ENCODE measurements at regions not wholly inside any gene's neighbourhood (a gene's known extent, or its start where the extent isn't known, plus 50 kb on each side); places are given as distances from the start of the nearest gene placed in this dataset.
A peak's percentile ranks its signal among the peaks of the same experiment; 100 is the strongest.

DNA sequence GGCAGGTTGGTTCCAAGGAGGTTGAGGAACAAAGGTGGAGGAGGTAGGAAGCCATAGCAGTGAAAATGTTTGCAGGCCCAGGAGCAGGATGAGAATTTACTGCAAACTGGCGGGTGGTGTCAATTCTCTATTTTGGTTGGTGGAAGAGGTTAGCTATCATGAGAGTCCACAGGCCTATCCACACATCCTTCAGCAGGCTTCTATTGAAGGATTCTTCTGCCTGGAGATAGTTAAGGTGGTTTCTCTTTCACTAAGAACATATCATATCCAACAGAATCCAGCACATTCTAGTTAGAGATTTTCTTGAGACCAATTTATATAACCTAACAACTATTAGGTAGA is 68.9 kb upstream of the DYRK2 start:
- DNase-seq (ENCODE audit: low read depth) = no peak

DNA sequence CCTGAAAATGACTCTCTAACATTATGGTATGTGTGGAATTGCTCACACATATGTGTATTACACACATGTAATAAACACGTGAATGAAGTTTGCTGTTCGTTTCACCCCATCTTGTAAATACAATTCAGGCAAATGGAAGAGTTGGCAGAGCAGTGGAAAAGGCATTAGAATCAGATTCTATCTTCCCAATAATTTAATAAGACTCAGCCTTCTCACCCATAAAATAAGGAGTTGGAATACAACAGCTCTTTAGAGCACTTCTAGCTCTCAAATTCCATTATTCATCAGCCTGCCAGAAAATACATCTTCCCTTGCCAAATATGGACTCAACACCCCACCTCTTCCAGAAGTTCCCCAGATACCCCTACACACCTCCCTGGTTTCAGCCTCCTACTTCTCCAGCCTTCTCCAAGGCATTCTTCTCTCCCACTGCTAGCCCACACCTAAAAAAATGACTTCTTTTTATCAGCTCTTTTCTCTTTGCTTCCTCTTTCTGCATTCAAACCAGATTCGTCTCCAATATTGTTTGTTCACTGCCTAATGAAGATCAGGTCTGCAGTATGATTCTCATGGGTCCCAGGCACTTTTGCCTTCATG is 66.2 kb upstream of the DYRK2 start:
- no peak for DNase-seq (ENCODE audit: low read depth)

DNA sequence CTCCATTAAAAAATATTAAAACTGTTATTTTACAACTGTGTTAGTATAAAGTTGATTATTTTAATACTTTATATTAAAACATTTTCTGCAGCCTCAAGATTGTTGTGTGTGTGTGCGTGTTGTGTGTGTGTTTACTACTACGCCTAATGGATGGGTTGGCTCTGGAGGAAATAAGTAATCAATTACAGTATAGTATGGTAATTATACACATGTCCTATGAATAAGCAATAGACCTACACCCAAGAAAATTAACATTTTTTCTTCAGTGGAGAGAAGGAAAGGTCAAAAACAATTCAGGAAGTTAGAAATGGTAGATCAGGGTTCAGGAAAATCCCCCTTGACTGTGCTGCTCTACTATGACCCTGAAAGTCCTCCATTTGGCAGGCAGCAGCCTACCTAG is 65.7 kb upstream of the DYRK2 start:
- no peak for DNase-seq (ENCODE audit: low read depth)

DNA sequence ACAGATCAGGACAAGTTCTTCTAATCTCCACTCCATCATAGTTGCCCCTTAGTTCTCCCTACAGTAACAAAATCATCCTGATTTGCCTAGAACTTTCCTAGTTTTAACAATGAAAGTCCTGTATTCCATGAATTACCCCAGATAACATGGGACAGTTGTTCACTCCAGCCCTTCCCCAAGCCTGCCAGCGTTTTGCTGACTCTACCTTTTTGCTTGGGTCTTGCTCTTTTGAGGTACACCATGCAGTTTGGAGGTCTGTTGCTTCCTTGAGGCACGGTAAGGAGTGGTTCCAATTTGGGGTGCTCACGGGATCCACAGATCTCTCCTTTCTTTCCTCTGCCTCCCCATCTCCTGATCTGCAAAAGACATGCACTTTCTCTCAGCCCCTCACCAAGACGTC is 61.6 kb upstream of the DYRK2 start:
- no peak for DNase-seq (ENCODE audit: low read depth)

DNA sequence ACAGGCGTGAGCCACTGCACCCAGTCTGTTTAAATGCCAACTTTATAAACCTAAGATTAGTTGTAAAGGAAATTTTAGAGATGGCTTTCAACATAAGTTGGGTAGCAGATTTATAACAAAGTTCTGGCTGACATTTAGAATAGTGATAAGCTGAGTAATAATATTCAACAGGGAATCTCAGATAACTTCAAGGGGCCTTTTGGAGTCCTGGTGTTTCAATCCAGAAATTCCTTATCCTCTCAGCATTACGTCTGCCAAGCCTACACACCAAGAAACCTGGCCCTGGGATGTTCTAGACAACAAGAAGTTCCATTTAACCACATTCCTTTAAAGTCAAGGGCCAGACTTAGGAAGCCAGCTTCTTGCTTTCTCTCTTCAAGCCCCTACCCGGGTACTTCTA is 59.5 kb upstream of the DYRK2 start:
- no peak for DNase-seq (ENCODE audit: low read depth)

DNA sequence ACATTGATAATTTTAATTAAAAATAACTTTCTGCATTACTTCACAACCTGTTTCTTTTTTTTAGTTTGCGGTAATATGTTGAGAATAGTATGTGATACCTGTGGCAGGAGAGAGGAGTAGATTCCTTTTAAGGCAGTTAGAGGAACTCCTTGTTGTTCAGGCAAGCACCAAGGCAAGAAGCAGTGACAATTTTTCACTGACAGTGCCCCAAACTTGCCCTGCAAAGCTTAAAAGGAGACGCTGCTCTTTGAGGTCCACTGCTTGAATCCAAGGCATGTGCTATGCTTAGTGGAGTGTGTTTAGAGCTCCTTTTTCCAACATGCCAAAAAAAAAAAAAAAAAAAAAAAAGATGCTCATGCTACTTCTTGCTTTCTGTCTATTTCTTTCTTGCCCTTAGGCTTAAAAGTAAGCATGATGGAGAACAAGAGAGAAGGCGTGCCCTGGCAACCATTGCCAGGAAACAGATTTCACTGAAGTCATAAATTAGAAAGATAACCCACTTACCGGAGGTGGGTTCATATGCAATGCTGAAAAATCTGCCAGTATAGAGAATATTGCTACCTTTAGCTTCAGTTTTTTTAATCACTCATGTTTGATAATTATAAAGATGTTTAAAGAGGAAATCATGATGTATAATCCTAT is 58.3 kb upstream of the DYRK2 start:
- no peak for DNase-seq (ENCODE audit: low read depth)

DNA sequence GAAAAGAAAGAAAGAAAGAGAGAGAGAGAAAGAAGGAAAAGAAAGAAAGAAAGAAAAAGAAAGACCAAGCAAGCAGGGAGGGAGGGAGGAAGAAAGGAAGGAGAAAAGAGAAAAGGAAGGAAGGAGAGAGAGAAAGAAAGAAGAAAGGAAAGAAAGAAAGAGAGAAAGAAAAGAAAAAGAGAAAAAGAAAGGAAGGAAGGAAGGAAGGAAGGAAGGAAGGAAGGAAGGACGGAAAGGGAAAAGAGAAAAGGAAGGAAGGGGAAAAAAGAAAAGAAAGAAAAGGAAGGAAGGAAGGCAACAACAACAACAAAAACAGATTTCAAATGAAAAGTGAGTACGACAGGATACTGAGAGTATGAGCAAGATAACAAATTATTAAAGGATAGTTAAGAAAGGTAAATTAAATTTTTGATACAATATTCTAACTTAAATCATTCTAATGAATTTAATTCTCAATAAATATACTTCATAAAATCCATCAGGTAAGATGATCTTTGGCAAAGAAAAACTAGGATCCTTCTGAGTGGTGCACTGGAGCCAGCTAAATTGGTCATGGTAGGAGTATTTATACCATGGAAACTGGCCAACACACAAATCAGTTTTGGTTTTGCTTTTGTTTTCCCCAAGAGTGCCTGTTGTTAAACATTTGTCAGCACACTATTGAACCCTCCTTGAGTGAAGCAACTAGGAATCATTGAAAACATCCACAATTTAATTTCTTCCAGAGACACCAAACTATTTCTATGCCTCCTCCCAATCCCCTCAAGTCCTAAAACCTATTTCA is 56.1 kb upstream of the DYRK2 start:
- peak; percentile 74 for DNase-seq (ENCODE audit: low read depth)

DNA sequence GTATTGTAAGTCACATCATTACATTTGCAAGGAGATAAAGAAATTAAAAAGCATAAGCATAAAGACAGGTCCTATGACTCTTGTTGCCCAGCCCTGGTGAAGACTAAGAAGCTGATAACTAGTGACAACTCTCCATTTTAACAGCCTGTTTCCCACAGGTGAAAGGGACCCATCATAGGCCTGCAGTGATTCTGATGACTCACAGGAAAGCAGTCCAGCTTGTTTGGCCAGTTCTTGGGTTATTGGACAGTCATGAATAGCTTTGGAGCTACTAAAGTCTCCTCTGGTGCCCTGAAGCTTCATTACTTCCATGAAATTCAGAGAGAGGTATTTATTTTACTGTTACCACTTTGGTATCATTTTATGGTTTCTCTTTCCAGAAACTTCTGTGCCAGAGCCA is 55.5 kb upstream of the DYRK2 start:
- DNase-seq (ENCODE audit: low read depth) = peak; percentile 17

DNA sequence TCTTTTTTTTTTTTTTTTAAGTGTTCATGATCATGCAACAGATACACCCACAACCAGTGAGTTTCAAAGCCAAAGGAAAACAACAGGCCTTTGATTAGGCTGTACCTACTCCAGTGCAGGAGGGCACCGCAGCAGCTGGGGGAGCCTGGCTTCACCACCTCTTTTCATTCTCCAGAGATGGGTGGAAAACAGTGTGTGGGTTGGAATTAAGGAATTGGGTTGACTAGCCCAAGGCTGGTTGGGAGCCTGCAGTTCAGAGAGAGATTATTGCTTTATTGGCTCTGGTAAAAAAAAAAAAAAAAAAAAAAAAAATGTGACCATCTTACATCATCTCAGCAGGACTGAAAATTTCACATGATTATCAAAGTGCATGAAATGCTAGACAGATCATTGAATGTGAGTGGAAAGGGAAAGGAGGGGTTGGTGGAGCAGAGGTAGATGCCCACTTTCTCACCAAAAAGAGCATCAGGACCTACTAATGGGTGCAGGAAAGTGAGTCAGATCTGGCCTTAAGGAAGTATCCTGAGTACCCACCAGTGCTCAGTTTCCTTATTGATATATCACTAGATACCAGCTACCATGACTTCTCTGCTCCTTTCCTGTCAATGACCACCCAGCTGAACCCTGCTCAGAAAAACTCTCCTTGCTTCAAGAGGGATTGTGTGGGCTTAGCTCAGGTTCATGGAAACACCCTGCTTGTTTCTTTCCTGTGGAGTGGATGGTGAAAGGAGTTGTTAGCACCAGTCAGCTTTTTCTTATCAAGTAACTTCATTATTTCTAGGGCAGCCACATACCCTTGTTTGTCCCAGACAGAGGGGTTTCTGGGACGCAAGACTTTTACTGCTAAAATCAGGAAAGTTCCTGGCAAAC is 54.8 kb upstream of the DYRK2 start:
- no peak for DNase-seq (ENCODE audit: low read depth)

DNA sequence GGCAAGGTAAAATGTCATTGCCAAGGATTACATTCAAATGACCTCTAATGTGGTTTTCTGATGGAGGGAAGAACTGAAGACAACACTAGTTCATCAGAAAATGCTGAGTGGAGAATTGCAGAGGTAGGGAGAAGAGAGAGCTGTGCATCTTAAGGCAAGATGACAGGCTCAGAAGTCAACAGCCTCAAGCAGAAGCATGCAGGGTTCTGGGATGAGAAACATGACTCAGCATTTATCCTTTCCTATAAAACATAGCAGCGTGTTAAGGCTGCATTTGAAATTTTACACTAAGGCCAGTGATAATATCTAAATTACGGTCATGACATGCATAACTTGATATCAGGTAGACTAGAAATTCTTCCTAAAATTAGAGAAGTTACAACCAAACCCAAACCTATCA is 53.7 kb upstream of the DYRK2 start:
- DNase-seq (ENCODE audit: low read depth) = no peak

DNA sequence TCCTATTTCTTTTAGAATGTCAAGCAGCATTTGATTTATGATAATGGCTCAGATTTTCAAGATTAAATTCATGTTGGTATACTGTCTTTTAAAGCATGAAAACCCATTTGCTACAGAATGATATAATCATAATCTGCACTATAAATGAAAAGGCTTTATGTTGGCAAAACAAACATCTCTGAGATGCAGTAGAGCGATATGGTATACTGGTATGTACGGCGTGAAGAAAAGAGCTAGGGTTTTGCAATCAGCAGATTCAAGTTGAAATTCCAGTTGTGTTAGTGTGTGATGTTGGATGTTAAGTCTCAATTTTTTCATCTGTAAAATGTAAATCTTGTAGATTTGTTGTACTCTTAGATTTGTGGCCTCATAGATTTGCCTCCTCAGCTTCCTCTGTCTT is 53.2 kb upstream of the DYRK2 start:
- DNase-seq (ENCODE audit: low read depth) = no peak

DNA sequence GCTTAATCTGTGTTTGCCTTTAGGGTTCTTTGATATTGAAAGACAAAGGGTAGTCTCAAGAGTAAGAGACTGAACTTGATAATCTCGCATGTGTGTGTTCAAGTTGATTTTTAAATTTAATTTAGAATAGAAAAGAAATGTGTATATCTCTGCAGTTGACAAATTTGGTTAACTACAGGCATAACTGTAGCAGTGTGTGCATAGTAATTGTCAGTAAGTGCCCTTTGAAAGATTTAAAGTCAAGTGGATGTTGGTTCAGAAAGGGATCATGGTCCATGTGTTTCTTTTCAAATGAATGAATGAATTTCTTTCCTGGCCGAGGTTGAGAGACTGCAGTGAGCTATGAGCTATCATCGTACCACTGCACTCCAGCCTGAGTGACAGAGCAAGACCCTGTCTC is 49.9 kb upstream of the DYRK2 start:
- DNase-seq (ENCODE audit: low read depth) = no peak
